ENCODE measurements at regions not wholly inside any gene's neighbourhood (a gene's known extent, or its start where the extent isn't known, plus 50 kb on each side); places are given as distances from the start of the nearest gene placed in this dataset.

GRCh38 chr4:141810712-141811375 is 174.5 kb downstream of the IL15 start:
- WGBS, 2 experiments (ENCODE audit: extremely low coverage in 2 of 2, insufficient read length in 1 of 2) = 100% methylated on average over 1 of the region's 6 CpGs; no CpG with 5 or more reads in 1 of the 2 experiments
- Histone ChIP-seq H3K23ac (ENCODE audit: low read depth, low read length) (no peak overlapping the region), H3K56ac (ENCODE audit: extremely low read depth, insufficient read depth, low read length) (no peak overlapping the region), H4K91ac (ENCODE audit: insufficient read depth, low read depth, low read length) (no peak overlapping the region), H3K4me1 (ENCODE audit: control insufficient read depth, insufficient read depth, low read length) (peaks cover 5% of the 10 kb centered on the region), H2AFZ (replicated peaks; ENCODE audit: low read length, poor library complexity) (no peak overlapping the region), H2AK5ac (ENCODE audit: low read depth, low read length) (no peak overlapping the region), H3K14ac (replicated peaks; ENCODE audit: low read depth, low read length) (no peak overlapping the region), H3K27me3 (ENCODE audit: control insufficient read depth, insufficient read depth, low read length) (no peaks in the 10 kb centered on the region), H2AK9ac (replicated peaks; ENCODE audit: low read depth, low read length, poor library complexity) (no peak overlapping the region), H3K79me1 (ENCODE audit: low read depth in 1 of 2, low read length in 2 of 2) (no peaks in the 10 kb centered on the region), H3K36me3 (ENCODE audit: control insufficient read depth, insufficient read depth, low read length) (no peaks in the 10 kb centered on the region), H2BK5ac (ENCODE audit: low read depth, low read length, poor library complexity, severe bottlenecking) (no peak overlapping the region), H3K9ac (ENCODE audit: low read depth, low read length) (no peak overlapping the region), H2BK120ac (ENCODE audit: low read depth, low read length) (no peak overlapping the region), H3K9me1 (ENCODE audit: insufficient read depth, low read length) (no peaks in the 10 kb centered on the region; the same call in 1 of the 2 replicates), H4K20me1 (ENCODE audit: insufficient read depth, low read length) (no peaks in the 10 kb centered on the region), H4K8ac (ENCODE audit: low read depth in 2 of 2, low read length in 2 of 2) (no peak overlapping the region), H4K5ac (ENCODE audit: low read depth, low read length) (no peak overlapping the region), H2BK15ac (ENCODE audit: low read depth, low read length) (no peak overlapping the region), H2BK20ac (ENCODE audit: low read depth, low read length) (no peak overlapping the region), H3K4ac (ENCODE audit: low read depth, low read length) (no peak overlapping the region), H3K4me3 (ENCODE audit: insufficient read depth, low read depth, low read length) (no peak overlapping the region), H3K18ac (ENCODE audit: low read depth, low read length) (no peak overlapping the region), H3K4me2 (ENCODE audit: low read depth, low read length) (no peak overlapping the region), H3K9me3 (ENCODE audit: control insufficient read depth, insufficient read depth, low read length) (no peaks in the 10 kb centered on the region), H3K27ac (ENCODE audit: insufficient read depth, low read length) (no peak overlapping the region)
- DNase-seq (no peak), ATAC-seq (ENCODE audit: low read depth) (no peak)
- dilution Hi-C loops (cut with HindIII; ENCODE audit: low sequenced_read_pairs, unreplicated experiment) = no loop called here
- in situ Hi-C loops (cut with MboI; ENCODE audit: low sequenced_read_pairs) = no loop called here
- intact Hi-C loops (cut with micrococcal nuclease) = no loop called here
- ChIA-PET CTCF (no interaction called here), POLR2A (ENCODE audit: unreplicated experiment) (no interaction called here)
- TF ChIP-seq ELK1 (IDR thresholded peaks at IDR 0.05; ENCODE audit: borderline replicate concordance, low read depth, low read length) = no peak
- TF ChIP-seq CEBPB (IDR thresholded peaks at IDR 0.05; ENCODE audit: low read depth, low read length) = no peak
- no peak for TF ChIP-seq NFE2L2 (IDR thresholded peaks at IDR 0.05; ENCODE audit: low read depth, low read length)
- BruUV-seq (replicated peaks) = no TSS peak

All from IMR-90 (cell line).